ENCODE measurements at regions not wholly inside any gene's neighbourhood (a gene's known extent, or its start where the extent isn't known, plus 50 kb on each side); places are given as distances from the start of the nearest gene placed in this dataset.

- Histone ChIP-seq H3K27ac (ENCODE audit: low read depth, low read length) (no peak overlapping the region), H3K56ac (replicated peaks; ENCODE audit: insufficient read length, low read depth, low read length) (no peak overlapping the region), H3K79me1 (ENCODE audit: low read depth, low read length) (no peaks in the 10 kb centered on the region), H3K18ac (ENCODE audit: extremely low read depth, low read length) (no peak overlapping the region), H3K4me2 (ENCODE audit: insufficient read depth in 1 of 2, low read depth in 2 of 2, low read length in 2 of 2) (no peak overlapping the region), H2BK20ac (ENCODE audit: low read length) (no peak overlapping the region), H3K23ac (ENCODE audit: insufficient read length) (no peak overlapping the region), H2BK120ac (replicated peaks; ENCODE audit: low read depth, low read length) (no peak overlapping the region), H4K5ac (ENCODE audit: insufficient read length, low read depth, low read length) (no peak overlapping the region), H3K36me3 (ENCODE audit: control insufficient read depth in 2 of 4, insufficient read depth in 4 of 4, low read length in 3 of 4) (no peaks in the 10 kb centered on the region), H4K91ac (replicated peaks; ENCODE audit: insufficient read length, low read length) (peak overlapping the region; percentile 51), H3K4ac (replicated peaks; ENCODE audit: insufficient read length, low read depth, low read length) (no peak overlapping the region), H2AFZ (ENCODE audit: low read length) (no peak overlapping the region), H3K9me3 (ENCODE audit: insufficient read depth in 2 of 2, low read depth in 1 of 2, low read length in 1 of 2) (peaks cover 0 to 2% of the 10 kb centered on the region in 2 experiments; a peak in 1 of 4 replicates), H3K27me3 (replicated peaks in 1 of 4; ENCODE audit: control insufficient read depth in 3 of 4, extremely low read depth in 1 of 4, insufficient read depth in 3 of 4, low read length in 3 of 4) (no peaks in the 10 kb centered on the region), H2BK15ac (ENCODE audit: low read length) (no peak overlapping the region), H2BK12ac (ENCODE audit: low read depth, low read length) (no peak overlapping the region; the same call in 1 of the 2 replicates), H2BK5ac (ENCODE audit: low read depth, low read length) (no peak overlapping the region), H3K9ac (replicated peaks in 1 of 4; ENCODE audit: extremely low read depth in 1 of 4, low read depth in 3 of 4, low read length in 3 of 4) (no peak overlapping the region), H3K4me3 (ENCODE audit: extremely low read depth in 1 of 4, insufficient read depth in 2 of 4, low read depth in 3 of 4, low read length in 4 of 4) (no peak overlapping the region), H3K14ac (ENCODE audit: insufficient read length) (no peak overlapping the region), H3K79me2 (ENCODE audit: control insufficient read depth in 1 of 2, insufficient read depth in 2 of 2, low read length in 2 of 2) (no peaks in the 10 kb centered on the region), H3K23me2 (ENCODE audit: low read depth, low read length) (no peaks in the 10 kb centered on the region), H4K20me1 (replicated peaks in 1 of 2; ENCODE audit: control insufficient read depth in 1 of 2, insufficient read depth in 2 of 2, low read length in 2 of 2) (no peaks in the 10 kb centered on the region), H4K8ac (ENCODE audit: extremely low read depth, insufficient read depth, low read length) (no peak overlapping the region), H2AK5ac (ENCODE audit: low read depth, low read length) (no peak overlapping the region), H3K4me1 (replicated peaks in 1 of 4; ENCODE audit: control insufficient read depth in 3 of 4, insufficient read depth in 4 of 4, low read length in 3 of 4) (no peaks in the 10 kb centered on the region)
- DNase-seq (ENCODE audit: low read depth in 1 of 2, low spot score in 2 of 2) = no peak
- POLR2A ChIA-PET (ENCODE audit: partially characterized antibody) = no interaction called here
- CTCF ChIA-PET (ENCODE audit: partially characterized antibody) = no interaction called here
- FAIRE-seq = no peak
- TF ChIP-seq TEAD4 (IDR thresholded peaks at IDR 0.05; ENCODE audit: low read depth, low read length) = no peak
- TF ChIP-seq SIRT6 (IDR thresholded peaks at IDR 0.05; ENCODE audit: low read length) = no peak
- 86% methylated on average over 1 of the region's 1 CpG; no CpG with 5 or more reads in 1 of the 2 experiments for WGBS, 2 experiments (ENCODE audit: extremely low coverage in 1 of 2, insufficient coverage in 1 of 2, insufficient read length in 1 of 2, insufficient replicate concordance in 2 of 2, low coverage in 1 of 2, low lambda C conversion rate in 2 of 2, missing lambda C conversion rate in 1 of 2)
These were observed 121.7 kb downstream of the C7orf25 start for GRCh38 chr7:42790196-42790595.

All from H1 (cell line).